ENCODE measurements at regions not wholly inside any gene's neighbourhood (a gene's known extent, or its start where the extent isn't known, plus 50 kb on each side); places are given as distances from the start of the nearest gene placed in this dataset.

DNA sequence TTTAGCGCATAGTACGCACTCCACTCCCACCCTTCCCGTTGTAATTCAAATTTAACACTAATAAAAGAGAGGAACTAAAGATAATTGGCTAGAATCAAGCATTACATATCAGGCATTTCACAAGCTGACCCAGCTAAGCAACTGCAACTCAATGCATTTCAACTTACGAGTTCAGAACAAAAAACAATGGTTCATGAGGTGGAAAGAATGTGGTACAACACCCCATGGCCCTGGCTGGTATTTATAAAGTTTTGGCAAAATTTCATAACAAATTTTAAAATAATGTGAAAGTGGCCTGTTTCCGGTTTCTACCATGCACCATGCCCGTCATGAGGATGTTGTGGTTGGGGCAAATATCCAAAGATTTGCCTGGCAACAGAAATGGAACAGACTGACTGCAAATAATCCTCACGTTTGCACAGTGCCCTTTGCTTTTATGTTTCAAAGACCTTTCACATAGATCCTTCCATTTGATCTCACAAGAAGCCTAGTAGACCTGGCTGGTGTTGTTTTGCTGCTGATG is 455.3 kb upstream of the NR2F2 start:
- TF ChIP-seq CTCF (IDR thresholded peaks at IDR 0.05; ENCODE audit: control insufficient read depth, insufficient read depth, low read depth, low read length, missing control alignments): no peak
- peak; percentile 51 for DNase-seq (ENCODE audit: low read depth)
- H3K4me3 ChIP-seq (ENCODE audit: control insufficient read depth, low read depth, low read length): no peak overlapping the region

GRCh38 chr15:95880031-95880570 is 450.4 kb upstream of the NR2F2 start:
- no peak for TF ChIP-seq CTCF (IDR thresholded peaks at IDR 0.05; ENCODE audit: control insufficient read depth, insufficient read depth, low read depth, low read length, missing control alignments)
- DNase-seq (ENCODE audit: low read depth): no peak
- H3K4me3 ChIP-seq (ENCODE audit: control insufficient read depth, low read depth, low read length): no peak overlapping the region

- no peak overlapping the region for H3K4me3 ChIP-seq (ENCODE audit: control insufficient read depth, low read depth, low read length)
- TF ChIP-seq CTCF (IDR thresholded peaks at IDR 0.05; ENCODE audit: control insufficient read depth, insufficient read depth, low read depth, low read length, missing control alignments): no peak
- DNase-seq (ENCODE audit: low read depth): no peak
Observed at GRCh38 chr15:95880630-95881029, 449.9 kb upstream of the NR2F2 start.

GRCh38 chr15:95883064-95883463 is 447.4 kb upstream of the NR2F2 start:
- DNase-seq (ENCODE audit: low read depth): no peak
- TF ChIP-seq CTCF (IDR thresholded peaks at IDR 0.05; ENCODE audit: control insufficient read depth, insufficient read depth, low read depth, low read length, missing control alignments): no peak
- no peak overlapping the region for H3K4me3 ChIP-seq (ENCODE audit: control insufficient read depth, low read depth, low read length)

- peak; percentile 66 for DNase-seq (ENCODE audit: low read depth)
- H3K4me3 ChIP-seq (ENCODE audit: control insufficient read depth, low read depth, low read length): no peak overlapping the region
- no peak for TF ChIP-seq CTCF (IDR thresholded peaks at IDR 0.05; ENCODE audit: control insufficient read depth, insufficient read depth, low read depth, low read length, missing control alignments)
Observed at GRCh38 chr15:95884276-95884675, 446.2 kb upstream of the NR2F2 start.

GRCh38 chr15:95887666-95888390 is 442.7 kb upstream of the NR2F2 start:
- no peak for TF ChIP-seq CTCF (IDR thresholded peaks at IDR 0.05; ENCODE audit: control insufficient read depth, insufficient read depth, low read depth, low read length, missing control alignments)
- no peak for DNase-seq (ENCODE audit: low read depth)
- H3K4me3 ChIP-seq (ENCODE audit: control insufficient read depth, low read depth, low read length): no peak overlapping the region

All from AG09309 (cell line).